Gastrocnemius medialis (tissue), 4 donors: ENCODE measurements at regions not wholly inside any gene's neighbourhood (a gene's known extent, or its start where the extent isn't known, plus 50 kb on each side); places are given as distances from the start of the nearest gene placed in this dataset.

ENCODE experiments used
- CTCF ChIP-seq, 5 experiments: fragments of 450-650 bp in 3 of 5; fragments of 200-600 bp in 2 of 5; sonication (generic) in 2 of 5; IDR thresholded peaks in 4 of 5; conservative IDR thresholded peaks in 1 of 5; 1 replicate in 4 of 5; 2 replicates in 1 of 5; pipeline ENCODE4 v1.5.1; 2016 to 2019; ENCODE audit warnings: antibody characterized with exemption in 5 of 5, mild to moderate bottlenecking in 3 of 5, moderate library complexity in 3 of 5
- POLR2A ChIP-seq, 2 donors: fragments of 450-650 bp; IDR thresholded peaks; one replicate each; pipeline ENCODE4 v1.6.1; 2017; ENCODE audit warnings: antibody characterized with exemption in 2 of 2, mild to moderate bottlenecking in 2 of 2, moderate library complexity in 2 of 2

GRCh38 chr9:130772185-130772584 is 62.9 kb upstream of the ABL1 start:
- TF ChIP-seq CTCF (IDR thresholded peaks at IDR 0.05 in 4 of 5, conservative IDR thresholded peaks at IDR 0.05 in 1 of 5): no peak
- TF ChIP-seq POLR2A (IDR thresholded peaks at IDR 0.05): no peak
